Ovary (tissue), 7 donors: ENCODE measurements at regions not wholly inside any gene's neighbourhood (a gene's known extent, or its start where the extent isn't known, plus 50 kb on each side); places are given as distances from the start of the nearest gene placed in this dataset.
"Not testable (repeated sequence)": the region's sequence is repeated elsewhere in the genome, so short reads cannot be mapped to it uniquely, and the experiment has no call there.

Experiments used
- DNase-seq, 5 donors: peaks; one replicate each; pipeline ENCODE4 v3.0.0-alpha.2; 2019 to 2020
- H3K27ac ChIP-seq, 2 donors: fragments of 200-600 bp; one replicate each; pipeline versions ENCODE4 v1.5.1 to v1.8.0; 2019 to 2022
- H3K27me3 ChIP-seq: fragments of 200-600 bp; one replicate; pipeline ENCODE4 v1.8.0; 2022
- H3K36me3 ChIP-seq: fragments of 200-600 bp; sonication (generic); one replicate; pipeline ENCODE4 v1.5.1; 2019
- H3K4me1 ChIP-seq: one replicate; pipeline ENCODE4 v1.8.1; 2013; ENCODE audit warnings: mild to moderate bottlenecking, moderate library complexity; ENCODE audit not compliant: insufficient read depth
- H3K4me3 ChIP-seq: fragments of 200-600 bp; sonication (generic); one replicate; pipeline ENCODE4 v1.5.1; 2017
- H3K9me3 ChIP-seq, 2 donors: fragments of 200-600 bp in 1 of 2; sonication (generic) in 1 of 2; one replicate each; pipeline versions ENCODE4 v1.5.1 to v1.8.1; 2013 to 2019; ENCODE audit warnings: mild to moderate bottlenecking in 1 of 2, moderate library complexity in 1 of 2
- EP300 ChIP-seq: sonication (generic); formaldehyde crosslinking; IDR thresholded peaks from one replicate; pipeline ENCODE4 v1.6.1; 2017; ENCODE audit warnings: antibody characterized with exemption
- POLR2A ChIP-seq: fragments of 450-650 bp; IDR thresholded peaks from one replicate; pipeline ENCODE4 v1.6.1; 2017; ENCODE audit warnings: antibody characterized with exemption, mild to moderate bottlenecking, moderate library complexity
- WGBS, 3 donors: extraction: QIAGEN DNeasy Blood & Tissue Kit in 1 of 3; methylation state at CpG; one replicate each; pipeline versions ENCODE4 v1.1.5 to v1.1.7; 2013 to 2017; 5-methylcytosine and 5-hydroxymethylcytosine counted together
- intact Hi-C, 4 donors: fragments of 100-400 bp; cut with DNase I; formaldehyde crosslinking; loops; one replicate each; pipeline versions ENCODE4 v1.11.0 to v1.15.1; 2022 to 2023
- TF ChIP-seq, protein P1 (sequence below), 3 donors: fragments of 450-650 bp in 2 of 3; fragments of 200-600 bp in 1 of 3; IDR thresholded peaks; one replicate each; pipeline versions ENCODE4 v1.5.1 to v1.8.0; 2016 to 2022; ENCODE audit warnings: antibody characterized with exemption in 3 of 3, mild to moderate bottlenecking in 1 of 3
- donor health status: DM: no; HTN: no; CAD: no; lungs with moderate emphysema.
- donor health status: DM: no; HTN: no; CAD: no.
- donor health status: Bipolar disorder and iron deficiency.
- donor health status: DM: no; HTN: no; CAD: no.
- donor health status: DM: yes; HTN: yes; CAD: no.

DNA sequence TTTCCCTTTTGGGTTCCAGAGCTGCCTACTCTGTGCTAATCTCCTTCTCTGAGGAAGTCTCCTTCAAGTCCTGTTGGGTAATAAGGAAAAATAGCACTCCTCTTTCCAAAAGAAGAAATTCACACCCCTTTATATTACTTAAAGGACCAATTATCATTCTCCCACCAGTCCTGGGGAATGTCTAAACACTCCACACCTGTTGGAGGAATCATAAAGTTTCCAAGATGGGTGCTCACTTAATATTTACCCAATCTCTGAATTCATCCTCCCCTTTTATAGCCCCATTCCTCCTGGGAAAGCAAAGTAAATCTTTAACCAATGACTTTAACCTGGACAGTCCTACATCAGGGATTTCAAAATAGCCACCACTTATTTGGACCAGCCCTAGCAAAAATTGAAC is 873.1 kb downstream of the KCNT2 start:
- no peak overlapping the region for H3K4me3 ChIP-seq
- intact Hi-C loops: no loop called here
- TF ChIP-seq, protein P1, sequence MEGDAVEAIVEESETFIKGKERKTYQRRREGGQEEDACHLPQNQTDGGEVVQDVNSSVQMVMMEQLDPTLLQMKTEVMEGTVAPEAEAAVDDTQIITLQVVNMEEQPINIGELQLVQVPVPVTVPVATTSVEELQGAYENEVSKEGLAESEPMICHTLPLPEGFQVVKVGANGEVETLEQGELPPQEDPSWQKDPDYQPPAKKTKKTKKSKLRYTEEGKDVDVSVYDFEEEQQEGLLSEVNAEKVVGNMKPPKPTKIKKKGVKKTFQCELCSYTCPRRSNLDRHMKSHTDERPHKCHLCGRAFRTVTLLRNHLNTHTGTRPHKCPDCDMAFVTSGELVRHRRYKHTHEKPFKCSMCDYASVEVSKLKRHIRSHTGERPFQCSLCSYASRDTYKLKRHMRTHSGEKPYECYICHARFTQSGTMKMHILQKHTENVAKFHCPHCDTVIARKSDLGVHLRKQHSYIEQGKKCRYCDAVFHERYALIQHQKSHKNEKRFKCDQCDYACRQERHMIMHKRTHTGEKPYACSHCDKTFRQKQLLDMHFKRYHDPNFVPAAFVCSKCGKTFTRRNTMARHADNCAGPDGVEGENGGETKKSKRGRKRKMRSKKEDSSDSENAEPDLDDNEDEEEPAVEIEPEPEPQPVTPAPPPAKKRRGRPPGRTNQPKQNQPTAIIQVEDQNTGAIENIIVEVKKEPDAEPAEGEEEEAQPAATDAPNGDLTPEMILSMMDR (IDR thresholded peaks at IDR 0.05): no peak
- TF ChIP-seq POLR2A (no peak), EP300 (no peak)
- no peak overlapping the region for H3K27ac ChIP-seq
- no peak for DNase-seq
- no peaks in the 10 kb centered on the region for H3K27me3 ChIP-seq
- H3K36me3 ChIP-seq: no peaks in the 10 kb centered on the region
- H3K4me1 ChIP-seq: no peaks in the 10 kb centered on the region
- no peaks in the 10 kb centered on the region for H3K9me3 ChIP-seq

DNA sequence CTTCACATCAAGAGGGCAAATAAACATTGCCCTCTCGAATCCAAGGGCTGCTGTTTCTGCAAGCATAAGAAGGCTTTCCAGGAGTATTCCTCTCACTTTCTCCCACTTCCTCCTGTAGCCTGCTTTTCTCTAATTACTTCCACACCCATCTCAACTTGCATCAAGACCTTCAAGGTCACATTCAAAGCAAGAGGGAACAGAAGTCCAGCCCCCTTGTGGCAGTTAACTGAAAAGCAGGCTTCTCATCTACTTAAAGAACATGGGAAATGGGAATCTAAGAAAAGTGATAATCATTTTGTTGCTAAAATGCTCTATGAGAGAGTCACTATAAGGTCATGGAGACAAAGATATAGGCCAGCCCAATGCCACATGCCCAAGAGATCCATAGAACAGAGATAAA is 874.4 kb downstream of the KCNT2 start:
- no peak overlapping the region for H3K4me3 ChIP-seq
- H3K4me1 ChIP-seq: no peaks in the 10 kb centered on the region
- no peak for DNase-seq
- TF ChIP-seq EP300 (no peak), POLR2A (no peak)
- TF ChIP-seq, protein P1 (IDR thresholded peaks at IDR 0.05): no peak
- H3K27me3 ChIP-seq: no peaks in the 10 kb centered on the region
- no peaks in the 10 kb centered on the region for H3K9me3 ChIP-seq
- no peak overlapping the region for H3K27ac ChIP-seq
- intact Hi-C loops: no loop called here
- H3K36me3 ChIP-seq: no peaks in the 10 kb centered on the region
- 65 to 80% (median 77%) methylated on average over 1 of the region's 1 CpG for WGBS, 3 donors

DNA sequence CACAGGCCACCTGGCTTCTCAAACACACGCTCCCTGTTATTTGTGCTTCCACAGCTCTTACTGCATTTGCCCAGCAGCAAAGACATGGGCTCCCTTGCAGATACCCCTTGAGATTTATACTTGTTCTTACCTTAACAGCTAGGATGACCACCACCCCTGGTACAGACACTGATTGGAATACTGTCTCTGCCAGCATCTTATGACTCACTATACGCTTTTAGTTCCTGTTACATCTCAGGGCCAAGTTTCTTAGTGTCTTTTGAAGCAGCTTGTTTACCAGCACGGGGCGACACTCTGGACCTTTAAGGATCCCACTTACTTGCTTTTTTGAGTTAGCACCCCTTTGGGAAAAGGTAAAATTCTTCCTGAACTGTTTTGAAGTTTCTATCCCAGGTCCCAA is 874.8 kb downstream of the KCNT2 start:
- no peak overlapping the region for H3K4me3 ChIP-seq
- 69 to 92% (median 83%) methylated on average over 4 of the region's 4 CpGs for WGBS, 3 donors
- DNase-seq: no peak
- H3K27ac ChIP-seq: no peak overlapping the region
- intact Hi-C loops: no loop called here
- no peaks in the 10 kb centered on the region for H3K4me1 ChIP-seq
- H3K36me3 ChIP-seq: no peaks in the 10 kb centered on the region
- peaks cover 1% of the 10 kb centered on the region for H3K27me3 ChIP-seq
- TF ChIP-seq EP300: no peak
- TF ChIP-seq, protein P1 (IDR thresholded peaks at IDR 0.05): no peak
- TF ChIP-seq POLR2A: no peak
- H3K9me3 ChIP-seq: no peaks in the 10 kb centered on the region

DNA sequence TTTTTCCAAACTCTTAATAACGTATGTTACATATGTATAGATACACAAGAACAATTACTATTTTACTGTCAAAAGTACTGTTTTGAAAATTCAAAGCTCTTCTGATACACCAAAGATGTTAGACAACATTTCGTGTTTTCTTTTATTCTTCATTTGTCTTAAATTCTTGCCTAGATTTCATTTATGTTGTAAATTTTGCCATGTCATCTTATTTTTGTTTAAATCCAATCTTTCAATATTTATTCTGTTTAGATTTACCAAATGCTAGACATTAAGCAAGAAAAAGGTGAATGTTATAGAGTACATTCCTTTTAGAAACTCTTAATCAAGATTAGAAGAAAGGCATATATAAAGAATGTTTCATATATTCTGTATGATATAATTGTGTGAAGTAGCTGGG is 876.9 kb downstream of the KCNT2 start:
- no peak for DNase-seq
- TF ChIP-seq POLR2A (no peak), EP300 (no peak)
- TF ChIP-seq, protein P1 (IDR thresholded peaks at IDR 0.05): no peak
- no peak overlapping the region for H3K27ac ChIP-seq
- intact Hi-C loops: no loop called here
- H3K4me1 ChIP-seq: no peaks in the 10 kb centered on the region
- H3K36me3 ChIP-seq: no peaks in the 10 kb centered on the region
- WGBS, 3 donors: 87 to 93% (median 89%) methylated on average over 2 of the region's 2 CpGs
- H3K9me3 ChIP-seq: no peaks in the 10 kb centered on the region
- no peak overlapping the region for H3K4me3 ChIP-seq
- peaks cover 3% of the 10 kb centered on the region for H3K27me3 ChIP-seq

DNA sequence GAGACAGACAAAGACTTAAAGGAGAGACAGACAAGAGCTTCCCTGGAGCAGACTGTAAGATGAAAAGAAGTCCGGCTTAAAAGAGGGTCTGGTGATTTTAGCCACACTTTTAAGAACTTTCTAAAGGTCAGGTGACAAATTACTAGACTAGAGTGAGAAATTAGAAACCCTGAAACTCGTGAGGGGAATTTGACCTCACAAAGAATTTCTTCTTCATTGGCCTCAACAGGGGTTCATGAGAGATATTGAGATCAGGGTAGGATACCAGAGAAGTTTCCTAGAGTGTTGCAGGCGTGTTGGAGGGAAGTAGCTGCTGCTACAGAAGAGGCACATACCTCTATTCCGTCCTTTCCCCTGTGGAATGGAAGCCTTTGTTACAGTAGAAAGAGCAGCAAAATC is 884.4 kb downstream of the KCNT2 start:
- no peak for TF ChIP-seq POLR2A
- TF ChIP-seq, protein P1 (IDR thresholded peaks at IDR 0.05): no peak
- no peak for TF ChIP-seq EP300
- intact Hi-C loops: no loop called here
- 83 to 86% (median 85%) methylated on average over 4 of the region's 4 CpGs for WGBS, 3 donors

DNA sequence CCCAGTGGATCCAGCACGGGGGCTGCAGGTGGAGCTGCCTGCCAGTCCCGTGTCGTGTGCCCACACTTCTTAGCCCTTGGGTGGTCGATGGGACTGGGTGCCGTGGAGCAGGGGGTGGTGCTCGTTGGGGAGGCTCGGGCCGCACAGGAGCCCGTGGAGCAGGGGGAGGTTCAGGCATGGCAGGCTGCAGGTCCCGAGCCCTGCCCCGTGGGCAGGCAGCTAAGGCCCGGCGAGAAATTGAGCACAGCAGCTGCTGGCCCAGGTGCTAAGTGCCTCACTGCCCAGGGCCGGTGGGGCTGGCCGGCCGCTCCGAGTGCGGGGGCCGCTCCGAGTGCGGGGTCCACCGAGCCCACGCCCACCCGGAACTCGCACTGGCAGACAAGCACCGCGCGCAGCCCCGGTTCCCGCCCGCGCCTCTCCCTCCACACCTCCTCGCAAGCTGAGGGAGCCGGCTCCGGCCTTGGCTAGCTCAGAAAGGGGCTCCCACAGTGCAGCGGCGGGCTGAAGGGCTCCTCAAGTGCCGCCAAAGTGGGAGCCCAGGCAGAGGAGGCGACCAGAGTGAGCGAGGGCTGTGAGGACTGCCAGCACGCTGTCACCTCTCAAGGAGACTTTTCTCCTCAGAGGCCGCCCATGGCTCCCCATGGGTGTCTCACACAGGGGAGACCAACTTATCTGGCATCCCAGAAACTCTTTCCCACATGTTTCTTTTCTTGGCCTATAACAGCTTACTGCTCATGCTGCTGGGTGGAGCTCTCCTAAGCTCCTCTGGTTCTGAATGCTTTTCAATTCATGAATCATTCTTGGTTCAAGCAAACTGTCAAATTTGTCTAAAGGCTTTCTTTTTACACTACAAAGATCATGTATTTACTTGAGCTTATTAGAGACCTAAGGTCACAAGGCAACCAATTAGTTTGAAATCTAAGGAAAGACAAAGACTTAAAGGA is 885.1 kb downstream of the KCNT2 start:
- H3K27ac ChIP-seq, H3K4me1 ChIP-seq, intact Hi-C loops, H3K36me3 ChIP-seq, H3K4me3 ChIP-seq, DNase-seq, H3K9me3 ChIP-seq, H3K27me3 ChIP-seq: not testable (repeated sequence)
- 95 to 97% (median 95%) methylated on average over 34 to 42 of the region's 42 CpGs for WGBS, 3 donors

More for the DNA sequence above, 884.4 kb downstream of the KCNT2 start:
- no peak for DNase-seq
- no peaks in the 10 kb centered on the region for H3K9me3 ChIP-seq
- H3K27me3 ChIP-seq: peaks cover 3% of the 10 kb centered on the region
- no peaks in the 10 kb centered on the region for H3K36me3 ChIP-seq
- no peak overlapping the region for H3K27ac ChIP-seq
- no peaks in the 10 kb centered on the region for H3K4me1 ChIP-seq
- H3K4me3 ChIP-seq: no peak overlapping the region
